K562 (cell line): ENCODE measurements at regions not wholly inside any gene's neighbourhood (a gene's known extent, or its start where the extent isn't known, plus 50 kb on each side); places are given as distances from the start of the nearest gene placed in this dataset.

ENCODE experiments used
- ERF ChIP-seq: fragments of 450-650 bp; formaldehyde crosslinking; IDR thresholded peaks from 2 replicates; pipeline ENCODE4 v1.4.0; 2020; ENCODE audit warnings: mild to moderate bottlenecking, mixed read lengths
- HNRNPUL1 ChIP-seq: fragments of 200-400 bp; formaldehyde crosslinking; IDR thresholded peaks from 2 replicates; pipeline ENCODE4 v1.6.1; 2017; ENCODE audit warnings: low read length
- KAT8 ChIP-seq: fragments of 450-650 bp; IDR thresholded peaks from 2 replicates; pipeline ENCODE4 v1.6.1; 2016; ENCODE audit warnings: low read depth, mild to moderate bottlenecking
- MCM7 ChIP-seq, 2 experiments: fragments of 450-650 bp; IDR thresholded peaks; 2 replicates each; pipeline ENCODE4 v1.6.1; 2016 to 2018
- NFE2 ChIP-seq: IDR thresholded peaks from 2 replicates; pipeline ENCODE4 v1.6.1; 2014; ENCODE audit warnings: antibody characterized with exemption, low read depth
- POLR2AphosphoS5 ChIP-seq: IDR thresholded peaks from 2 replicates; pipeline ENCODE4 v1.6.1; 2011; ENCODE audit warnings: mild to moderate bottlenecking, low read depth, low read length, moderate library complexity; ENCODE audit not compliant: control insufficient read depth, insufficient read depth
- SIRT6 ChIP-seq: IDR thresholded peaks from one replicate; pipeline ENCODE4 v1.6.1; 2012; ENCODE audit warnings: low read depth, mild to moderate bottlenecking, control low read depth, inconsistent platforms, low read length, moderate library complexity
- SMARCE1 ChIP-seq: fragments of 450-650 bp; IDR thresholded peaks from 2 replicates; pipeline ENCODE4 v1.7.1; 2016; ENCODE audit warnings: mild to moderate bottlenecking
- SUPT5H ChIP-seq: fragments of 450-650 bp; IDR thresholded peaks from 2 replicates; pipeline ENCODE4 v1.6.1; 2016
- ZFP36 ChIP-seq: fragments of 150-350 bp; IDR thresholded peaks from 2 replicates; pipeline ENCODE4 v1.6.1; 2018; ENCODE audit warnings: low read length, low read depth; ENCODE audit not compliant: partially characterized antibody
- ZNF253 ChIP-seq: fragments of 250-450 bp; sonication (Bioruptor Pico); conservative IDR thresholded peaks from 2 replicates; pipeline ENCODE4 v1.6.1; 2021; ENCODE audit warnings: mild to moderate bottlenecking
- ZNF586 ChIP-seq: fragments of 450-650 bp; formaldehyde crosslinking; conservative IDR thresholded peaks from 2 replicates; pipeline ENCODE4 v1.4.0; 2020; ENCODE audit warnings: mild to moderate bottlenecking, moderate library complexity
- TF ChIP-seq, protein P1 (sequence below), 2 experiments: fragments of 450-650 bp in 1 of 2; IDR thresholded peaks; 2 replicates each; pipeline ENCODE4 v1.6.1; 2011 to 2017; ENCODE audit warnings: low read depth in 2 of 2, antibody characterized with exemption in 1 of 2, borderline replicate concordance in 1 of 2, low read length in 1 of 2, mild to moderate bottlenecking in 1 of 2, mixed read lengths in 1 of 2; ENCODE audit not compliant: control insufficient read depth in 1 of 2
- TF ChIP-seq, protein P2 (sequence below): fragments of 450-650 bp; IDR thresholded peaks from 2 replicates; pipeline ENCODE4 v1.6.1; 2017; ENCODE audit warnings: antibody characterized with exemption, mild to moderate bottlenecking
- TF ChIP-seq, protein P3 (sequence below): sonication (generic); formaldehyde crosslinking; IDR thresholded peaks from 2 replicates; pipeline ENCODE4 v1.5.0; 2020; ENCODE audit warnings: missing genetic modification reagents

DNA sequence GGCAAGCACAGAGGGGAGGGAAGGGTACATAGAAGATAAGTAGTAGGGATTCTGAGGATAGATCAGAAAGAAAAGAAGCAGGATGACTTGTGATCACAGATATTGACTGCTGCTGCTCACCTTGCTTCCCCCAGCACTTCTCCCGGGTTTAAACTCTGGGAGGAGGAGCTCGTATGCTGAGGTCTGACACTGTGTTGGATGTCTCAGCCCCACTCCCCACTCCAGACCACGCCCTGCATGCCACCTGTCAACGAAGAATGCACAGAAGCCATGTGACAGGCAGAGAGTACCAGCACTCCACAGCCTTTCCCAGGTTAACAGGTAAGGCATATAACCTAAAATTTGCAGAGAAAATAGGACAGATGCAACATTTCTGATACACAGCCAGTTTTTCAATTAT, 388.9 kb downstream of the TNS3 start (continued):
- TF ChIP-seq, protein P1, sequence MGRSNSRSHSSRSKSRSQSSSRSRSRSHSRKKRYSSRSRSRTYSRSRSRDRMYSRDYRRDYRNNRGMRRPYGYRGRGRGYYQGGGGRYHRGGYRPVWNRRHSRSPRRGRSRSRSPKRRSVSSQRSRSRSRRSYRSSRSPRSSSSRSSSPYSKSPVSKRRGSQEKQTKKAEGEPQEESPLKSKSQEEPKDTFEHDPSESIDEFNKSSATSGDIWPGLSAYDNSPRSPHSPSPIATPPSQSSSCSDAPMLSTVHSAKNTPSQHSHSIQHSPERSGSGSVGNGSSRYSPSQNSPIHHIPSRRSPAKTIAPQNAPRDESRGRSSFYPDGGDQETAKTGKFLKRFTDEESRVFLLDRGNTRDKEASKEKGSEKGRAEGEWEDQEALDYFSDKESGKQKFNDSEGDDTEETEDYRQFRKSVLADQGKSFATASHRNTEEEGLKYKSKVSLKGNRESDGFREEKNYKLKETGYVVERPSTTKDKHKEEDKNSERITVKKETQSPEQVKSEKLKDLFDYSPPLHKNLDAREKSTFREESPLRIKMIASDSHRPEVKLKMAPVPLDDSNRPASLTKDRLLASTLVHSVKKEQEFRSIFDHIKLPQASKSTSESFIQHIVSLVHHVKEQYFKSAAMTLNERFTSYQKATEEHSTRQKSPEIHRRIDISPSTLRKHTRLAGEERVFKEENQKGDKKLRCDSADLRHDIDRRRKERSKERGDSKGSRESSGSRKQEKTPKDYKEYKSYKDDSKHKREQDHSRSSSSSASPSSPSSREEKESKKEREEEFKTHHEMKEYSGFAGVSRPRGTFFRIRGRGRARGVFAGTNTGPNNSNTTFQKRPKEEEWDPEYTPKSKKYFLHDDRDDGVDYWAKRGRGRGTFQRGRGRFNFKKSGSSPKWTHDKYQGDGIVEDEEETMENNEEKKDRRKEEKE (IDR thresholded peaks at IDR 0.05; ENCODE audit: borderline replicate concordance in 1 of 2, control insufficient read depth in 1 of 2, low read depth in 2 of 2, low read length in 1 of 2): no peak
- TF ChIP-seq ZNF586 (CRISPR knock-in tag) (no peak), SIRT6 (no peak), NFE2 (no peak), MCM7 (IDR thresholded peaks at IDR 0.05) (no peak), HNRNPUL1 (no peak), KAT8 (no peak), SMARCE1 (no peak), SUPT5H (no peak), ZFP36 (no peak), POLR2AphosphoS5 (no peak), ERF (CRISPR knock-in tag) (no peak), ZNF253 (no peak)
- TF ChIP-seq, protein P2, sequence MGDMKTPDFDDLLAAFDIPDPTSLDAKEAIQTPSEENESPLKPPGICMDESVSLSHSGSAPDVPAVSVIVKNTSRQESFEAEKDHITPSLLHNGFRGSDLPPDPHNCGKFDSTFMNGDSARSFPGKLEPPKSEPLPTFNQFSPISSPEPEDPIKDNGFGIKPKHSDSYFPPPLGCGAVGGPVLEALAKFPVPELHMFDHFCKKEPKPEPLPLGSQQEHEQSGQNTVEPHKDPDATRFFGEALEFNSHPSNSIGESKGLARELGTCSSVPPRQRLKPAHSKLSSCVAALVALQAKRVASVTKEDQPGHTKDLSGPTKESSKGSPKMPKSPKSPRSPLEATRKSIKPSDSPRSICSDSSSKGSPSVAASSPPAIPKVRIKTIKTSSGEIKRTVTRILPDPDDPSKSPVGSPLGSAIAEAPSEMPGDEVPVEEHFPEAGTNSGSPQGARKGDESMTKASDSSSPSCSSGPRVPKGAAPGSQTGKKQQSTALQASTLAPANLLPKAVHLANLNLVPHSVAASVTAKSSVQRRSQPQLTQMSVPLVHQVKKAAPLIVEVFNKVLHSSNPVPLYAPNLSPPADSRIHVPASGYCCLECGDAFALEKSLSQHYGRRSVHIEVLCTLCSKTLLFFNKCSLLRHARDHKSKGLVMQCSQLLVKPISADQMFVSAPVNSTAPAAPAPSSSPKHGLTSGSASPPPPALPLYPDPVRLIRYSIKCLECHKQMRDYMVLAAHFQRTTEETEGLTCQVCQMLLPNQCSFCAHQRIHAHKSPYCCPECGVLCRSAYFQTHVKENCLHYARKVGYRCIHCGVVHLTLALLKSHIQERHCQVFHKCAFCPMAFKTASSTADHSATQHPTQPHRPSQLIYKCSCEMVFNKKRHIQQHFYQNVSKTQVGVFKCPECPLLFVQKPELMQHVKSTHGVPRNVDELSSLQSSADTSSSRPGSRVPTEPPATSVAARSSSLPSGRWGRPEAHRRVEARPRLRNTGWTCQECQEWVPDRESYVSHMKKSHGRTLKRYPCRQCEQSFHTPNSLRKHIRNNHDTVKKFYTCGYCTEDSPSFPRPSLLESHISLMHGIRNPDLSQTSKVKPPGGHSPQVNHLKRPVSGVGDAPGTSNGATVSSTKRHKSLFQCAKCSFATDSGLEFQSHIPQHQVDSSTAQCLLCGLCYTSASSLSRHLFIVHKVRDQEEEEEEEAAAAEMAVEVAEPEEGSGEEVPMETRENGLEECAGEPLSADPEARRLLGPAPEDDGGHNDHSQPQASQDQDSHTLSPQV: no peak
- TF ChIP-seq, protein P3, sequence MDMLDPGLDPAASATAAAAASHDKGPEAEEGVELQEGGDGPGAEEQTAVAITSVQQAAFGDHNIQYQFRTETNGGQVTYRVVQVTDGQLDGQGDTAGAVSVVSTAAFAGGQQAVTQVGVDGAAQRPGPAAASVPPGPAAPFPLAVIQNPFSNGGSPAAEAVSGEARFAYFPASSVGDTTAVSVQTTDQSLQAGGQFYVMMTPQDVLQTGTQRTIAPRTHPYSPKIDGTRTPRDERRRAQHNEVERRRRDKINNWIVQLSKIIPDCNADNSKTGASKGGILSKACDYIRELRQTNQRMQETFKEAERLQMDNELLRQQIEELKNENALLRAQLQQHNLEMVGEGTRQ (CRISPR knock-in tag): no peak
